ENCODE measurements at regions not wholly inside any gene's neighbourhood (a gene's known extent, or its start where the extent isn't known, plus 50 kb on each side); places are given as distances from the start of the nearest gene placed in this dataset.

GRCh38 chr2:15752552-15753232, 161.0 kb downstream of the DDX1 start:
- no peak overlapping the region for H3K4me3 ChIP-seq (ENCODE audit: control insufficient read depth, low read depth, low read length)
- no peak for DNase-seq (ENCODE audit: low read depth)
- TF ChIP-seq, protein P1, sequence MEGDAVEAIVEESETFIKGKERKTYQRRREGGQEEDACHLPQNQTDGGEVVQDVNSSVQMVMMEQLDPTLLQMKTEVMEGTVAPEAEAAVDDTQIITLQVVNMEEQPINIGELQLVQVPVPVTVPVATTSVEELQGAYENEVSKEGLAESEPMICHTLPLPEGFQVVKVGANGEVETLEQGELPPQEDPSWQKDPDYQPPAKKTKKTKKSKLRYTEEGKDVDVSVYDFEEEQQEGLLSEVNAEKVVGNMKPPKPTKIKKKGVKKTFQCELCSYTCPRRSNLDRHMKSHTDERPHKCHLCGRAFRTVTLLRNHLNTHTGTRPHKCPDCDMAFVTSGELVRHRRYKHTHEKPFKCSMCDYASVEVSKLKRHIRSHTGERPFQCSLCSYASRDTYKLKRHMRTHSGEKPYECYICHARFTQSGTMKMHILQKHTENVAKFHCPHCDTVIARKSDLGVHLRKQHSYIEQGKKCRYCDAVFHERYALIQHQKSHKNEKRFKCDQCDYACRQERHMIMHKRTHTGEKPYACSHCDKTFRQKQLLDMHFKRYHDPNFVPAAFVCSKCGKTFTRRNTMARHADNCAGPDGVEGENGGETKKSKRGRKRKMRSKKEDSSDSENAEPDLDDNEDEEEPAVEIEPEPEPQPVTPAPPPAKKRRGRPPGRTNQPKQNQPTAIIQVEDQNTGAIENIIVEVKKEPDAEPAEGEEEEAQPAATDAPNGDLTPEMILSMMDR (IDR thresholded peaks at IDR 0.05; ENCODE audit: control insufficient read depth, insufficient read depth, low read depth, low read length, missing control alignments): no peak

- TF ChIP-seq, protein P1 (IDR thresholded peaks at IDR 0.05; ENCODE audit: control insufficient read depth, insufficient read depth, low read depth, low read length, missing control alignments): no peak
- DNase-seq (ENCODE audit: low read depth): no peak
- no peak overlapping the region for H3K4me3 ChIP-seq (ENCODE audit: control insufficient read depth, low read depth, low read length)
Measured at GRCh38 chr2:15753233-15753798, 161.6 kb downstream of the DDX1 start.

- TF ChIP-seq, protein P1 (IDR thresholded peaks at IDR 0.05; ENCODE audit: control insufficient read depth, insufficient read depth, low read depth, low read length, missing control alignments): no peak
- no peak for DNase-seq (ENCODE audit: low read depth)
- H3K4me3 ChIP-seq (ENCODE audit: control insufficient read depth, low read depth, low read length): no peak overlapping the region
Measured at GRCh38 chr2:15753811-15754702, 162.4 kb downstream of the DDX1 start.

GRCh38 chr2:15754703-15755099, 163.0 kb downstream of the DDX1 start:
- TF ChIP-seq, protein P1 (IDR thresholded peaks at IDR 0.05; ENCODE audit: control insufficient read depth, insufficient read depth, low read depth, low read length, missing control alignments): no peak
- no peak overlapping the region for H3K4me3 ChIP-seq (ENCODE audit: control insufficient read depth, low read depth, low read length)
- no peak for DNase-seq (ENCODE audit: low read depth)

- no peak overlapping the region for H3K4me3 ChIP-seq (ENCODE audit: control insufficient read depth, low read depth, low read length)
- no peak for DNase-seq (ENCODE audit: low read depth)
- TF ChIP-seq, protein P1 (IDR thresholded peaks at IDR 0.05; ENCODE audit: control insufficient read depth, insufficient read depth, low read depth, low read length, missing control alignments): no peak
Measured at GRCh38 chr2:15755528-15755927, 163.9 kb downstream of the DDX1 start.

GRCh38 chr2:15756011-15756550, 164.4 kb downstream of the DDX1 start:
- TF ChIP-seq, protein P1 (IDR thresholded peaks at IDR 0.05; ENCODE audit: control insufficient read depth, insufficient read depth, low read depth, low read length, missing control alignments): no peak
- H3K4me3 ChIP-seq (ENCODE audit: control insufficient read depth, low read depth, low read length): no peak overlapping the region
- DNase-seq (ENCODE audit: low read depth): no peak

All from AG09309 (cell line).